ENCODE measurements at regions not wholly inside any gene's neighbourhood (a gene's known extent, or its start where the extent isn't known, plus 50 kb on each side); places are given as distances from the start of the nearest gene placed in this dataset.

GRCh38 chr1:106304106-106304505 lies 752.4 kb upstream of the PRMT6 start:
- TF ChIP-seq, protein P1, sequence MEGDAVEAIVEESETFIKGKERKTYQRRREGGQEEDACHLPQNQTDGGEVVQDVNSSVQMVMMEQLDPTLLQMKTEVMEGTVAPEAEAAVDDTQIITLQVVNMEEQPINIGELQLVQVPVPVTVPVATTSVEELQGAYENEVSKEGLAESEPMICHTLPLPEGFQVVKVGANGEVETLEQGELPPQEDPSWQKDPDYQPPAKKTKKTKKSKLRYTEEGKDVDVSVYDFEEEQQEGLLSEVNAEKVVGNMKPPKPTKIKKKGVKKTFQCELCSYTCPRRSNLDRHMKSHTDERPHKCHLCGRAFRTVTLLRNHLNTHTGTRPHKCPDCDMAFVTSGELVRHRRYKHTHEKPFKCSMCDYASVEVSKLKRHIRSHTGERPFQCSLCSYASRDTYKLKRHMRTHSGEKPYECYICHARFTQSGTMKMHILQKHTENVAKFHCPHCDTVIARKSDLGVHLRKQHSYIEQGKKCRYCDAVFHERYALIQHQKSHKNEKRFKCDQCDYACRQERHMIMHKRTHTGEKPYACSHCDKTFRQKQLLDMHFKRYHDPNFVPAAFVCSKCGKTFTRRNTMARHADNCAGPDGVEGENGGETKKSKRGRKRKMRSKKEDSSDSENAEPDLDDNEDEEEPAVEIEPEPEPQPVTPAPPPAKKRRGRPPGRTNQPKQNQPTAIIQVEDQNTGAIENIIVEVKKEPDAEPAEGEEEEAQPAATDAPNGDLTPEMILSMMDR (IDR thresholded peaks at IDR 0.05; ENCODE audit: borderline replicate concordance, extremely low read depth, low read length, poor library complexity, severe bottlenecking), result no peak
- TF ChIP-seq EZH2 (IDR thresholded peaks at IDR 0.05; ENCODE audit: borderline replicate concordance, low read depth, low read length, severe bottlenecking), result no peak
- no peak for ATAC-seq (ENCODE audit: insufficient read depth, low read depth)
- Histone ChIP-seq H3K79me2 (ENCODE audit: insufficient read depth, low read length) (no peaks in the 10 kb centered on the region), H3K4me2 (ENCODE audit: insufficient read depth, low read length) (no peak overlapping the region), H3K9me3 (ENCODE audit: insufficient read depth, low read length, severe bottlenecking) (peaks cover 6% of the 10 kb centered on the region), H3K4me1 (ENCODE audit: insufficient read depth, low read length) (no peaks in the 10 kb centered on the region), H3K36me3 (ENCODE audit: insufficient read depth, low read length) (no peaks in the 10 kb centered on the region), H3K4me3 (ENCODE audit: low read depth in 1 of 2, low read length in 2 of 2) (no peak overlapping the region), H3K27ac (ENCODE audit: low read length) (no peak overlapping the region), H2AFZ (ENCODE audit: low read depth, low read length) (no peak overlapping the region), H3K9ac (ENCODE audit: low read depth, low read length) (no peak overlapping the region), H3K27me3 (ENCODE audit: insufficient read depth, low read length, poor library complexity) (no peaks in the 10 kb centered on the region), H4K20me1 (ENCODE audit: insufficient read depth, low read length) (no peaks in the 10 kb centered on the region)
- DNase-seq, result no peak

- Histone ChIP-seq H3K27ac (ENCODE audit: low read length) (no peak overlapping the region), H3K4me3 (ENCODE audit: low read depth in 1 of 2, low read length in 2 of 2) (no peak overlapping the region), H3K4me2 (ENCODE audit: insufficient read depth, low read length) (no peak overlapping the region), H3K27me3 (ENCODE audit: insufficient read depth, low read length, poor library complexity) (no peaks in the 10 kb centered on the region), H3K79me2 (ENCODE audit: insufficient read depth, low read length) (no peaks in the 10 kb centered on the region), H3K36me3 (ENCODE audit: insufficient read depth, low read length) (no peaks in the 10 kb centered on the region), H3K4me1 (ENCODE audit: insufficient read depth, low read length) (no peaks in the 10 kb centered on the region), H2AFZ (ENCODE audit: low read depth, low read length) (no peak overlapping the region), H3K9me3 (ENCODE audit: insufficient read depth, low read length, severe bottlenecking) (no peaks in the 10 kb centered on the region), H4K20me1 (ENCODE audit: insufficient read depth, low read length) (no peaks in the 10 kb centered on the region), H3K9ac (ENCODE audit: low read depth, low read length) (no peak overlapping the region)
- DNase-seq (no peak), ATAC-seq (ENCODE audit: insufficient read depth, low read depth) (no peak)
- TF ChIP-seq, protein P1 (IDR thresholded peaks at IDR 0.05; ENCODE audit: borderline replicate concordance, extremely low read depth, low read length, poor library complexity, severe bottlenecking), result no peak
- no peak for TF ChIP-seq EZH2 (IDR thresholded peaks at IDR 0.05; ENCODE audit: borderline replicate concordance, low read depth, low read length, severe bottlenecking)
These were observed 736.9 kb upstream of the PRMT6 start for GRCh38 chr1:106319612-106320011.

DNA sequence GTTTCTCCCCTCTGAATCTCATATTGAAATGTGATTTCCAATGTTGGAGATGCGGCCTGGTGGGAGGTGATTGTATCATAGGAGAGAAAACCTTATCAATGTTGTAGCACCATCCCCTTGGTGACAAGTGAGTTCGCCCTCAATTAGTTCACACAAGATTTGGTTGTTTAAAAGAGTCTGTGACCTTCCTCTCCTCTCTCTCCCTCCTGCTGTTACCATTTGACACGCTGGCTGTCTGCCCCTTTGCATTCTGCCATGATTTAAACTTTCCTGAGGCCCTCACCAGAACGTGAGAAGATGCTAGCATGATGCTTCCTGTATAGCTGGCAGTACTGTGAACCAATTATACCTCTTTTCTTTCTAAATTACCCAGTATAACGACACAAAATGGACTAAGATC lies 730.9 kb upstream of the PRMT6 start:
- no peak for ATAC-seq (ENCODE audit: insufficient read depth, low read depth)
- H3K4me1 ChIP-seq (ENCODE audit: insufficient read depth, low read length), result no peaks in the 10 kb centered on the region
- no peak for DNase-seq
- no peaks in the 10 kb centered on the region for H3K27me3 ChIP-seq (ENCODE audit: insufficient read depth, low read length, poor library complexity)
- no peaks in the 10 kb centered on the region for H3K36me3 ChIP-seq (ENCODE audit: insufficient read depth, low read length)
- H3K79me2 ChIP-seq (ENCODE audit: insufficient read depth, low read length), result no peaks in the 10 kb centered on the region
- H3K27ac ChIP-seq (ENCODE audit: low read length), result no peak overlapping the region
- H3K9ac ChIP-seq (ENCODE audit: low read depth, low read length), result no peak overlapping the region
- no peak overlapping the region for H3K4me3 ChIP-seq (ENCODE audit: low read depth in 1 of 2, low read length in 2 of 2)
- no peaks in the 10 kb centered on the region for H4K20me1 ChIP-seq (ENCODE audit: insufficient read depth, low read length)
- H3K4me2 ChIP-seq (ENCODE audit: insufficient read depth, low read length), result no peak overlapping the region
- no peak overlapping the region for H2AFZ ChIP-seq (ENCODE audit: low read depth, low read length)
- H3K9me3 ChIP-seq (ENCODE audit: insufficient read depth, low read length, severe bottlenecking), result no peaks in the 10 kb centered on the region
- TF ChIP-seq, protein P1 (IDR thresholded peaks at IDR 0.05; ENCODE audit: borderline replicate concordance, extremely low read depth, low read length, poor library complexity, severe bottlenecking), result no peak
- no peak for TF ChIP-seq EZH2 (IDR thresholded peaks at IDR 0.05; ENCODE audit: borderline replicate concordance, low read depth, low read length, severe bottlenecking)

- no peak overlapping the region for H2AFZ ChIP-seq (ENCODE audit: low read depth, low read length)
These were observed 712.0 kb upstream of the PRMT6 start for GRCh38 chr1:106344494-106344893.

More at GRCh38 chr1:106344494-106344893, 712.0 kb upstream of the PRMT6 start:
- Histone ChIP-seq H3K9ac (ENCODE audit: low read depth, low read length) (no peak overlapping the region), H3K9me3 (ENCODE audit: insufficient read depth, low read length, severe bottlenecking) (no peaks in the 10 kb centered on the region), H3K27me3 (ENCODE audit: insufficient read depth, low read length, poor library complexity) (no peaks in the 10 kb centered on the region), H3K4me1 (ENCODE audit: insufficient read depth, low read length) (no peaks in the 10 kb centered on the region), H3K27ac (ENCODE audit: low read length) (no peak overlapping the region), H4K20me1 (ENCODE audit: insufficient read depth, low read length) (no peaks in the 10 kb centered on the region), H3K4me3 (ENCODE audit: low read depth in 1 of 2, low read length in 2 of 2) (no peak overlapping the region), H3K4me2 (ENCODE audit: insufficient read depth, low read length) (no peak overlapping the region), H3K36me3 (ENCODE audit: insufficient read depth, low read length) (no peaks in the 10 kb centered on the region), H3K79me2 (ENCODE audit: insufficient read depth, low read length) (no peaks in the 10 kb centered on the region)
- ATAC-seq (ENCODE audit: insufficient read depth, low read depth), result no peak
- TF ChIP-seq, protein P1 (IDR thresholded peaks at IDR 0.05; ENCODE audit: borderline replicate concordance, extremely low read depth, low read length, poor library complexity, severe bottlenecking), result no peak
- no peak for TF ChIP-seq EZH2 (IDR thresholded peaks at IDR 0.05; ENCODE audit: borderline replicate concordance, low read depth, low read length, severe bottlenecking)
- DNase-seq, result no peak
